ENCODE measurements at regions not wholly inside any gene's neighbourhood (a gene's known extent, or its start where the extent isn't known, plus 50 kb on each side); places are given as distances from the start of the nearest gene placed in this dataset.

DNA sequence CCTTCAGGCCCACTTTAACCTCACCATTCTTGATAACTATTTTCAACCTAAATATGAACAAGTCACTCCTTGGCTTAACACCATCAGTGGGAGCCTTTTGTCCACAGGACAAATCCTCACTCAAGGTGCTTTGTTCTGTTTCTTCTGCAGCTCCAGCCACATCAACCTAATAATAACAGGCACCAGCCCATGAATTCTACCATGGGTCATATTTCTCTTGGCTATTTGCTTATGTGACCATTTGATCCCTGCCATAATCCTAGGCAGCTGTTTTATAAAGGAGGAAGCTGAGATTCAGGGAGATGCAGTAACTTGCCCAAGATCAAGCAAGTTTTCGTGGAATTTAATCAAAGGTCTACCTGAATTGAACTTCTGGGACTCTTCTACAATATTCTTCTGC is 561.3 kb downstream of the DHX35 start:
- DNase-seq, result no peak

DNA sequence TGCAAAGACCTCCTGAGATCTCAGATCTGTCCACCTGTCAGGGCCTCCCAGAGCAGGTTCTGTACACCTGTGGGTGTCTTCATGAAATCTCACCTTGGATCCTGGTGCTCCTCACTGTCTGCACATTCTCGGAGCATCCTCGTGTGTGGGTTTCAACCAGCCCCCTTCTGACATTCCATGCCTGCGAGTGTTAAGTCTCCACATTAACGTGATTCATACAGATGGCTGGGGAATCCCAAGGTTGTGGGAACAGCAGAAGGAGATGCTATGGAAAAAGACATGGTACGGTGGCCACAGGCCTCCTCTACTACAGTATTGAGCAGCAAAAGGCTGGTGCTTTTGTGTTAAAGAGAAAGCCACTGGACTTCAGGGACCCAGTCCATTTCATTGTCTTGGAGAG is 556.5 kb downstream of the DHX35 start:
- no peak for DNase-seq

DNA sequence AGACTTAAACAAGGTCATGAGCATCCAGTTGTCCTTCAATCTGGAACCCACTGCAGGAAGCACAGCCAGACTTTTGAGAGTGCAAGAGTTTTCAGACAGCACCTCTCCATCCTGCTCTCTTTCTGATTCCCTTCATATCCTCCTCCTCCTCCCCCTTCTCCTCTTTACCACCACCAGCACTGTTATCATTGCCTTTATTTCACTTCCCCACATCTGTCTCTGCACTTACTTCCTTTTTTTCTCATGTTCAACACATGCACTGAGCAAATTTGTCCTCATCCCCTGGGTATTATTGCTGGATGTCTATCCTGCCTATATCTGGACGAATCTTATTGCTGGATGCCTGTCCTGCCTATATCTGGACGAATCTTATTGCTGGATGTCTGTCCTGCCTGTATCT is 554.8 kb downstream of the DHX35 start:
- DNase-seq, result no peak

DNA sequence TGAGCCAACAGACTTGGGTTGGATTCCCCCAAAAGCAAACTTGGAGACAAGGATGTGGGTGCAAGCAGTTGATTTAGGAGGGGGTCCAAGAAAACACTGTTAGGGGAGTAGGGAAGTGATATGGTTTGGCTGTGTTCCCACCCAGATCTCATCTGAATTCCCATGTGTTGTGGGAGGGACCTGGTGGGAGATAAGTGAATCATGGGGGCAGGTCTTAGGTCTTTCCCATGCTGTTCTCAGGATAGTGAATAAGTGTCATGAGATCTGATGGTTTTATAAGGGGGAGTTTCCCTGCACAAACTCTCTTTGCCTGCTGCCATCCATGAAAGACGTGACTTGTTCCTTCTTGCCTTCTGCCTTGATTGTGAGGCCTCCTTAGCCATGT is 542.6 kb downstream of the DHX35 start:
- DNase-seq, result no peak

DNA sequence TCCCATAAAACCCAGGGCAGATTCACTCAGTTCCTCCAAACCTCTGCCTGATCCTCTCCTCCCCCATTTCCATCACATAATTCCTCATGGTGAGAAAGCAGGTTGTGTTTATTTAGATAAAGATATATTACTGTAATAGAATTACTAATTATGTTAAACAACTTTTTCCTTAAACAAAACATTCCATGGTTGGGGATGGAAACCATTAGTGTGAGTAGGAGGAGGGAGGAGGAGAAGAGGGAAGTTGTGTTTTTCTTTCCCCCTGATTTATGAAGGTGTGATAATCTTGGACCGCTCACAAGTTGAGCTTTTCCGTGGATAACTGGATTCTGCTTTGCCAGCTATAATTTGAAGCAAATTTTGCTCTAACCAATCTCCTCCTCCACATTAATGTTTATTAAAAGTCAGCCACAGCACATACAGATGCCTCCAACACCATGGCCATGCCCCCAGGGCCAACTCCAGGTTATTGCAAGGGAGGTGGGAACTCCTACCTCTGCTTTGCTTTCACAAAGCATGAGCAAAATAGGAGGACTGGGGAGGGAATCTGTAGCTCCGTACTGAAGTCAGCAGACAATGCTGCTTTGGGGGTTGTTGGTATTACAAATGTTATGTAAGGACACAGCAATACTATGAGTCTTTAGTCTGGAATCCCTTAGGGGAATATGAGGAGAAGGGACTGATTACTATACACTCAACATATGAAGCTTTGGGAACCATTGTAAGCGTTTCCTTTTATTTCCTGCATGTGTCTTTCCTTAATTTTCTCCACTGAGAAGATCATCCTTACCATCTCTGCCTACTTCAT is 542.0 kb downstream of the DHX35 start:
- DNase-seq, result no peak

DNA sequence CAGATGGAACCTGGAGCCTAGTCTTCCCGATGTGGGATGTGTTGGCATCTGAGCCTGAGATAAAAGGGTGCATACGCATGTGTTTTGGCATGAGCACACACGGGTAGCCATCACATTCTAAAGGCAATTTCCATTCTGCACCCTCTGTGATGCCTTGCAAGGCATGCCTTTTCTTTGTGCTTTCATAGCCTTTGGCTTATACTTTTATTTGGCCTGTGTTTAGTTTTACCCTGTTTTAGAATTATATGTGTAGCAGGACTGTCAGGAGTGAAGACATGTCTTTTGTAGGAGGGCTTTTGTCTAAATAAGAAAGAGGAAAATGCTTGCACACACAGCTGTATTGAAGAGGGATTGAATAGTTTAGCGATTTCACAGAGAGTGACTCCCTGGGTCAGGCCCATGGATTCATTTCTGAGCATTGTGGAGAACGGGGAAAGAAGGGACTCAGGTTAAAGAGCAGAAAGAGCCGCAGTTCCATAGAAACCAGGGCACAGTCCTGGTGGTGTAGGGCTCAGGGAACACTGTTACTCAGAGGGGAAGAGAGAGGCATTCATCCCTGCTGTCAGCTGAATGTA is 530.2 kb downstream of the DHX35 start:
- DNase-seq, result no peak

DNA sequence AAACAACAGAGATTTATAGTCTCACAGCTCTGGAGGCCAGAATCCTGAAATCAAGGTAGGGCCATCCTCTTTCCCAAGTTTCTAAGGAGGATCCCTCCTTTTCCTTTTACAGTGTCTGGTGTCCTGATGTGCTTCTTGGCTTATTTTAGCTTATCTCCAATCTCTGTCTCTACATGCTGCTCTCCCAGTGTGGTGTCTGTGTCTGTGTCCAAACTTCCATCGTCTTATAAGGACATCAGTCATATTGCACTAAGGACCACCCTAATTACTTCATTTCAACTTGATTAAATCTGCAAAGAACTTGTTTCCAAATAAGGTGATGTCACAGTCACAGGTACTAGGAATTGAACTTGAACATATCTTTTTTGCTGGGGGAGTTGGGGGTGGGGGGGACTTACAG is 529.6 kb downstream of the DHX35 start:
- DNase-seq, result no peak

DNA sequence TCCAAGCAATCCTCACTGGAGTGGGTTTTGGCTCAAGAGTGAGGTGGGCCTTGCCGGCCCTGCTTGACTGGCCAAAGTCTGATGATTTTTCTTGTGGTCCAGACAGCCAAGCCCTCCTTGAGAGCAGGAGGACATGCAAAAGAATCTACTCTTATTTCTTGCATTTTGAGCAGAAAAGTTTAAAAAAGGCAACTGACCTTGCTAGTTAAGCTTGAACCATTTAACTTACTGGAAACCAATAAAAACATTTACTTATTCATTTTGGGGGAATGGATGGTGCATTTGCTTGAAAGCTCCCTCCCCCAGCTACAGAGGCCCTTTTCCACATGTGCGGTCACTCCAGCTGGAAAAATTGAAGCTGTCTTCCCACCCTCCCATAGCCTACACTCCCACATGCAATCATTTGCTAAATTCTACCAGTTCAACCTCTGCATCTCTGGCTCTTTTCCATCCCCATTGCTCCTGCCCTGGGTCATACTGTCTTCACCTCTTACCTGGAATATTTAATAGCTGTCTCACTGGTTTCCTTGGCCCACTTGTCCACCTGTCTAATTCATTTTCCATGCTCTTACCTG is 527.9 kb downstream of the DHX35 start:
- no peak for DNase-seq

DNA sequence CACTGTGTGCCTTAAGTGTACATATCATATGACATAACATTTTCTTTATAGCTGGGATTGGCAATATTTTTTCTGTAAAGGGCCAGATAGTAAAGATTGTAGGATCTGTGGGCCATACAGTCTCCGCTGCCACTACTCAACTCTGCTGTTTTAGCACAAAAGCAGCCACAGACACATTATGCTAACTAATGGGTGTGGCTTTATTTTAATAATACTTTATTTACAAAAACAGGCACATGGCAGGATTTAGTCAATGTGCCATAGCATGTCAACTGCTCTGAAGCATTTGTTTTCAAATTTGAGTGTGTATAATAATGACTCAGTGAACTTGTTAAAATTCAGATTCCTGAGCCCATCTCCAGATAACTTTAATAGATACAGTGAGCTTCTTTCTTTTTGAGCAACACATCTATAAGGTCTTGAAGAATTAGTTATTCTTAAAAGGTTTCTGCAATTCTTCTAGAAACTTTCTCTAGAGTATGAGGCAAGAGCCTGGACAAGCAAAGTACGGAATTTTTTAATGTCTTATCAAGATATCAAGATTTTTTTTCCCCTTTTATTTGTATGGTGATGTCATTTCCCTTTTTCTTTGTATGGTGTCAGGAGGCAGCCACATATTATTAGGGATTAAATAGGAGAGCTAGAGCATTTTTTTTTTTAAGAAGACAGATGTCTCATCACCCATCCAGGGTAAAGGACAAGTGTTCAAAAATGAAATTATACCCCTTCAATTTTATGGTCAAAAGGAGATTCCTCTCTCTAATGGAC is 518.3 kb downstream of the DHX35 start:
- DNase-seq, result no peak

DNA sequence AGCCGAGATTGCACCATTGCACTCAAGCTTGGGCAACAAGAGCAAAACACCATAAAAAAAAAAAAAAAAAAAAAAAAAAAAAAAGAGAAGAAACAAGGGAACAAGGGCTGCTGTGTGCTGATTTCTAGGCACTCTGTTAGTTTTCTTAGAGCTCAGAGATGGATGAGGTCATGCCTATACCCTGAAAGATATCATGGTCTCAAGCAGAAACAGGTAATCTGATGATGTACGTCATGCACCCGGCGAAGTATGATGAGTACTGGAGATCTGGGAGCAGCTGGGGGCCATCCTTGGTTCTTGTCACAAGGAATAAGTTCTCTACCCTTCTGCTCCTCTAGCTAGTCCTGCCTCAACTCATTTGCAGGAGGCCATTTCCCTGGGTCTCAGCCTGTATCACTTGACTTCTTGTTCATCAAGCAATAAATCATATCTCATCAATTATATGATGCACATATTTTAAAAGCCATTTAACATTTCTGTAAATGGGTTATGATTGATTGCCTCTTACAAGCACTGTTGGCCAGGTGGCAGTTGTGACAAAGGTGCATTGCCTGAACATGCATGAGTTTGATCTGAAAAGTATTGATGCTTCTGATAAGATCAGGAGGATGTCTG is 517.2 kb downstream of the DHX35 start:
- DNase-seq, result no peak

DNA sequence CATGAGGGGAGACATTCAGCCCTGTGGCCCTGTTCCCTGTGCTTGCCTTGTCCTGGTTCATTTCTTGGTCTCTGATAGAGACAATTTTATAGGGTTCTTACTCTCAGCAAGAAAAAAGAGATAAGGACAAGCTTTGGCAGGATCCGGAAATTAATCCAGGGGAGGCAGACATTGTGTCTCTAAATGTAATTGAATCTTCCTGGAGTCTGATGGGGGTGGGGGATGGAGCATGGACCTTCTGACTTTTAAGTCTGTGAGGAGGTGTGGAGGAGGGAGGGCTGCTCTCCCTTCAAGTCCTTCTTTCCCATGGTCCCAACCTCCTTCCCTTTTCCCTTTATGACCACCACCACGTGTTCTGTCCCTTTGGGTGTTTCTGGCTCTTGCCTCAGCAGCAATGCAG is 512.7 kb downstream of the DHX35 start:
- no peak for DNase-seq

DNA sequence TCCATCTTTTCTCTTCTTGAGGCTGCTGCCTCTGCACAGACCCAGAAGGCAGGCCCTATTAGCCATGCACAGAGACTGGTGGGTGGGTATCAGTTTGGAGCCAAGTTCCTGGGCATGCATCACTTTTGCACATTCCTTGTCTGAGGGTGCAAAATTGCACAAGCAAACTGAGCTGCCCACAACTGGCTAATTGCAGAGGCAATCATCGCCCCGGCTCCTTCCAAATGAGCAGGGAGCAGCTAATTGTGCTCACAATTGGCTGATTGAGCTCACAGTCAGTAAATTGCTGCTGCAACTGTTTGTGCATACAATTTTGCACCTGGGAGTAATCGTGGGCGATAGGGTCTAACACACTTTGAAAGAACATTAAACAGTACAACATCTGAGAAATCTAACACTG is 511.4 kb downstream of the DHX35 start:
- no peak for DNase-seq

DNA sequence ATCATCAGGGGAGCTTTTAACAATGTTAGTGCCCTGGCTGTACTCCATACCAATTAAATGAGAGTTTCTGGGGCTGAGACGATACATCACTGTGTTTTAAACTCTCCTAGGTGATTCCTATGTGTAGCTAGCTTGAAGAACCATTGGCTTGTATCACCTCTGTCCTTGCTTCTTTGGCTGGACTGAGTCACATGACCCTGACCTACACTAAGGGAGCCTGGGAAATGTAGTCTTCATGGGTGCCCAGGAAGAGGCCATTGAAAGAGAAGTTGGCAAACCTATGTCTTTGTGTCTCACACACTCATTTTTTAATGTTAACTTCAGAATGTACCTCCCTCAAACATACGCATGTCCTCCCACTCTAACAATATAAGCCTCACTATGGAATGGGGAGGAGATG is 506.6 kb downstream of the DHX35 start:
- no peak for DNase-seq

DNA sequence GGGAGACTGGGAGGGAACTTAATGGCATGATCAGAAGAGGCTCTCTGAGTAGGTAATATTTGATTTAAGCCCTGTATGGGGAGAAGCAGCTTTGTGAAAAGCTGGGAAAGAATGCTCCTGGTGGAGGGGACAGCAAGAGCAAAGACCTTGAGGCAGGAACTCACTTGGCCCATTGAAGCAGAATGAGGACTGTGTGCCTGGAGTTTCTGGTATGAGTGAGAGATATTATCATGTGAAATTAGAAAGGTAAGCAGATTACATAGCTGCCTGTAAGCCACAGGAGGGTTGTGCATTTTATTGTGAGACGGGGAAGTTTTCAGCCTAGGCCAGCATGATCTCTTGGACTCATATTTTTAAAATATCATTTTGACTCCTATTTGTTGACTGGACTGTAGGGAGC is 502.1 kb downstream of the DHX35 start:
- no peak for DNase-seq

DNA sequence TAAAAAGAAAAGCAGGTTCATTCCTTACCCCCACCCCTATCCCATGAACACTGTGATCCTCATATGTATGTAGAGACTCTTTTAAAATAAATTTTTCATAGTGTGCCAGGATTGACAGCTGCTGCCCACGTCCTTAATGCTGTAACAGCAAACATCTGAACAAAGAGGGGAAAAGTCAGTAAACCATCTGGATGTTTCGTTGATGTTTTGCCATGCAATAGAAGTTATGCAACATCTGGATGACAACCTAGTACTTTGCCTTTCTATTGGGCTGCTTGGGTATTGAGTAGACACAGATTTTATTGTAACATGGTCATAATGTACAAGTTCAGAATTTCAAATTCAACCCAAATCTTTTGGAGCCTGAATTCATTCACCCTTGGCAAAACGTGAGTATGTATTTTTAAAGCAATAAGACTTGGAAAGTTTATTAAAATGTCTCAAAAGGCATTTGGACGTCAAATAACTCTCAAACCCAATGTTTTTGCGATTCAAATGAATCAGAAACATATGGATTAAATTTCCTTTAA is 500.3 kb downstream of the DHX35 start:
- no peak for DNase-seq

DNA sequence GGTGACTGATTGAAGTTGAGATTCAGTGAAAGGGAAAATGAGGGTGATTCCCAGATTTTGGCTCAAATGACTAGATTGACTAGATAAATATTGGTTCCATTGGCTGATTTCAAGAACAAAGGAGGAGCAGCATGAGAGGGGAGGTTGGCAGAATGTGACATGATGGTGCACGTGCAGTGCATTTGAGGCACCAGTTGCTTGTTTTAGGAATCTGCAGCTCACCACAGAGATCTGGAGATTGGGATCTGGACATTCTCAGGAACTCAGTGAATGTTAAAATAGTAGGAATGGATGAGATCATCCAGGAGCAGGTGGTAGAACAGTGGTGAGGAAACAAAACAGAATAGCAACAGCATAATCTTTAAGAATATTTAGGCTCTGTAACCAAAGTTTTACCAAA is 496.3 kb downstream of the DHX35 start:
- no peak for DNase-seq

DNA sequence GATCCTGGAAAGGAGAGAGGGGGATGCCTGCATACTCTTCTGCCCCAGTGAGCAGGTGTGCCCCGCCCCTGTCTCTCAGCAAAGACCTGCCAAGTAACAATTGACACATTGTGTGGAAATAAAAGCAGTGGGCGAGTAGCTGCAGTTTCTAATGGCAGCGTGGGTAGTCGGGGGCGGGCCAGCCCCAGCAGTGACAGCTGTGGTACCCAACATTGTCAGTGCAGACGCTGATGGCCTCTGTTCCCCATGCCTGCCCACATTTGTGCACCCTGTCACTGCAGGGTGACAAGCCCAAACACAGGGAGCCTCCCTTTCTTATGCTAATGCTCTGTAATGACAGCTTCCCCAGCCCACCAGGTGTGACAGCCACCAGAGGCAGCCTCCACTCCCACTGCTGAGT is 491.7 kb downstream of the DHX35 start:
- no peak for DNase-seq

DNA sequence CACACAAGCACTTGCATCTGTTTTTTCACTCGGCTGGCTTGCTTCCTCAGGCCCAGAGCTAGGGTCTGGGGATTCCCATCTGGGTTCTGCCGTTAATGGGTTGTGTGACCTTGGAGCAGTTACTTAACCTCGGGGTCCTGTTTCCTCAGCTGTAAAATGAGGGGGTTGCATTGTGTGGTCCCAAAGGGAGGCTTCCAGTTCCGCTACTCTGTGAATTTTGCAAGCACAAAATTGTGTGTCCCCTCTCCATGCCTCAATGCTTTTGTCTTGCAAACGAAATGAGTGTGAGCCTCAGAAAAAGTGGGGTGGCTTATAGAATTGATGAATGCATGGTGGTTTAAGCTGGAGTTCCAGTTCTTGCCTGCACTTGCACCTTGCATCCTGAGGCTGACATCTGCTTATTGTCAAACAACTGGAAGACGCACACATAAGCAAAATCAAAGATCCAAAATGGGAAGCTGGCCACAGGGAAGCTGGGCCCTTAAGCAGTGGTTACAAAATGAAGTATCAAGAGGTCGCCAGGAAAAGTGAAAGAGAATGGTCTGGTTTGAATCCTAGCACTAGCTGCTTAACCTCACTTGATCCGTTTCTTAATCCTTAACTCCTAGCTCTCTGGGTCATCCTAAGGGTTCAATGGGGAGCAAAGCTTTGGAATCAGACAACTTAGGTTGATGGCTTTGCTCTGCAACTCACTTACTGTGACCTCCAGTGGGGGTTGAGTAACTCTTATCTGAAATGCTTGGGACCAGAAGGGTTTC is 490.6 kb downstream of the DHX35 start:
- DNase-seq, result no peak

DNA sequence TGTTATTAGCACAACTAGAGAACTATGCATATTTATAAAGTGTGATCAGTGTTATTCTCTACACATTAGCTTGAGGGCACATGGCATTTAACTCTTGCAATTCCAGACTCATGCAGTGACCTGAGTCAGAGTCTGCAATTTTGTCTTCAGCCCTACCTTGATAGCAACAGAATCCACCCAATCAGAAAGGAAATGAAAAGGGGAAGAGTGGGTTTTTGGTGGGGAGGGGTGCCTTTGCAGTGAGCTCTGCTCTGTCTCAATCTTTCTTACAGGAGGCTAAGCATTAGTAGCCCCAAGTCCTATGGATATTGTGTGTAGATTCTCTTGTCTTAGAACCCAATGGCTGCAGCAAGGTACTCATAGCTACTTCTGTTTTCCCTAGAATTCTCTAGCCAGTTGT is 489.2 kb downstream of the DHX35 start:
- DNase-seq, result no peak

DNA sequence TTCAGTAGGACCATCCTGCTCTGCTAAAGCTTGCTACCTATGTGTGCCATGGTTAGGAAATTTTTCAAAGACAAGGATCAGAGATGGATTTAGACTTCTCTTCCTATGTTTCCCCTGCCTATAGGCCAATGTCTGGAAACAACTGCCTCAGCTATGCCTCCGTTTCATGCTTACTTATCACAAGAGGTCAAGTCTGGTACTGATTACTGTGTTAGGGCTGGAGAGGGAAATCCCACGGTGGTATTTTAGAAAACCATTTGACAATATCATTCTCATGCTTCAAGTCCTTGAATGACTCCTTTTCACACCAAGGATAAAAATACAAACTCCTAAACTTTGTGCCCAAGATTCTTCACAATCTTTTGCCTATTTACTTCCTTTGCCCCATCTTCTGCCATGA is 484.3 kb downstream of the DHX35 start:
- no peak for DNase-seq

DNA sequence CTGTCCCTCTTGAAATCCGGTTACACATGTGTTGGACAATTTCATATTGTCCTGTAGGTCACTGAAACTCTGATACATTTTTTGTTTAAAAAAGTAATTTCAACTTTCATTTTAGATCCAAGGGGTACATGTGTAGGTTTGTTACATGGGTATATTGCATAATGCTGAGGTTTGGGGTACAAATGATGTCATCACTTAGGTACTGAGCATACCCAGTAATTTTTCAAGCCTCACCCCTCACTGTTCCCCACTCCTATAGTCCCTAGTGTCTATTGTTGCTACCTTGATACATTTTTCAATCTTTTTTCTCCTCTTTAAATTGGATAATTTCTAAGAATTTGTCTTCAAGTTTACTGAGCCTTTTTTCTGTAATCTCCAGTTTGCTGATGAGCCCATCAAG is 483.0 kb downstream of the DHX35 start:
- no peak for DNase-seq

DNA sequence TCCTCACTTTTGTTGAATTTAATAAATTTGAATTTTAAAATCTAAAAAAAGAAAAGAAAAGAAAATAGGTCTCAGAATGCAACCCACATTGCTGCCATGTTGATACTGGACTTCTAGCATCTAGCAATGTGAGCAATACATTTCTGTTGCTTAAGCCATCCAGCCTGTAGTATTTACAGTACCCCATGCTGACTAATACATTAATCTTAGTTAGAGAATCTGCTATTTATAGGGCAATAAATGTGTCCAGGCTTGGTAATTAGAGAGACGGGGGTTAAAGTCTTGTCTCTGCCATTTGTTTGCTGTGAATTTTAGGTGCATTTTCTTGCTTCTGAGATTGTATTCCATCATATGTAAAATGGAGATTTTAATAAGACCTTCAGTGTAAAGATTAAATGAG is 471.3 kb downstream of the DHX35 start:
- no peak for DNase-seq
